GM18868 (cell line): ENCODE measurements at regions not wholly inside any gene's neighbourhood (a gene's known extent, or its start where the extent isn't known, plus 50 kb on each side); places are given as distances from the start of the nearest gene placed in this dataset.
"Not testable (repeated sequence)": the region's sequence is repeated elsewhere in the genome, so short reads cannot be mapped to it uniquely, and the experiment has no call there.

Source experiments
- ATAC-seq: cut with Tn5 transposase; IDR thresholded peaks from one replicate; pipeline ENCODE4 v1.9.1; 2021; ENCODE audit warnings: mild to moderate bottlenecking, moderate library complexity; ENCODE audit not compliant: unreplicated experiment

DNA sequence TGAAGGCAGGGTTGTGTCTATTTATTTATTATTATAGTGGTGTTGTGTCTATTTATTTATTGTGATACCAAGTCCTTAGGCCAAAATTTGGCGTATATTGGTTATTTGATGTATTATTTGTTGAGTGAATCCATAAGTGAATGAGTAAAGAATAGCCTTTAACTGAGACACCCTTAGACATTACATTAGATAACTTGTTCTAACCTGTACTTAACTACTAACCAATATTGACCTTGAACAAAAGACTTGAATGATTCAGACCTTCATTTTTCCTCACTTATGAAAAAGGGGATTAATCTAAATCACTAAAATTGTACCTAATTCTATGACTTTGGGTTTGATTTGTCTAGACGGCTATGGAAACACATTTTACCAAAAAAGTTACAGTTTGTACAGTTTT is 370.5 kb downstream of the JRKL start:
- ATAC-seq = no peak

DNA sequence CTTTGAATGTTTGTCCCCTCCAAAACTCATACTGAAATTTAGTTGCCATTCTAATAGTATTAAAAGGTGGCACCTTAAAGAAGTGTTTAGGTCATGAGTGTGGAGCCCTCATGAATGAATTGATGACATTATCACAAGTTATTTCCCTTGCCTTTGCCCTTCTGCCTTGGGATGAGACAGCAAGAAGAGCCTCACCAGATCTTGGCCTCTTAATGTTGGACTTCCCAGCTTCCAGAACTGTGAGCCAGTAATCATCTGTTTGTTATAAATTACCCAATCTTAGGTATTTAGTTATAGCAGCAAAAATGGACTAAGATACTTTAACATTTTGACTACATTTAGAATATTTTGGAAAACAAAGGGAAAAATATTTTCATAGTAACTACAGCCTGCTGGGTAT is 371.0 kb downstream of the JRKL start:
- ATAC-seq = no peak

DNA sequence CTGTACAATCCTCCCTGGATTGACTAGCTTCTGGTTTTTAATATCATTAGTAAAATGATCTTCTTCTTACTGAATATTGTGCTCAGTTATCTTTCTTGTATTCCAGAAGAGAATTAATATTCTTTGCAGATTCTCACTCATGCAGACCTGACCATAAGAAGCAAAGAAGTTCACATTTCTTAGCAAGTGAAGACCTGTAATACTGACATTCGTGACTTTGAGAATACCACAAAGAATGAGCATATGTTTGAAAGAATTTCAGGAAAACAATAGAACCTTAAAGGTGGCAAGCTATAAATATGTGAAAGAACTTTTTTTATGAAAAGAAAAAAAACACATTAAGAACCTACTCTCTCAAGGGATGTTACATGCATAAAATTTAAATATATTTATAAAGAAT is 371.6 kb downstream of the JRKL start:
- ATAC-seq = no peak

DNA sequence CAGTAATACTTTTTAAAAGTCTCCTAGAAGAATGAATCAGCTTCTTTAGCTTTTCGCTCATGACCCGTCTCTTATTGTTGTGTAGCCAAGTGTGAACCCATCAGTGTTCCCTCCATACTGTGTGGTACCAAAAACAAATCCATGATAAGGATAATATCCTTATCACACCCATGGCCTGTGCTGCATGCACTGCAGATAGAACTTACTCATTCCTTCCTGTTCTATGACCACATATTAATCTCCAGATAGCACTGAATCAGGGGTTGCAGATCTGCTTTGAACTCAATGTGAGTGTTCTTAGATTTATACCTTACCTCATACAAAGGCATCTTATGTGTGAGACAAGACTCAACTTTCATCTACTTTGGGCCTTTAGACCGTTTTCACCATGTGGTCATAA is 373.4 kb downstream of the JRKL start:
- no peak for ATAC-seq

DNA sequence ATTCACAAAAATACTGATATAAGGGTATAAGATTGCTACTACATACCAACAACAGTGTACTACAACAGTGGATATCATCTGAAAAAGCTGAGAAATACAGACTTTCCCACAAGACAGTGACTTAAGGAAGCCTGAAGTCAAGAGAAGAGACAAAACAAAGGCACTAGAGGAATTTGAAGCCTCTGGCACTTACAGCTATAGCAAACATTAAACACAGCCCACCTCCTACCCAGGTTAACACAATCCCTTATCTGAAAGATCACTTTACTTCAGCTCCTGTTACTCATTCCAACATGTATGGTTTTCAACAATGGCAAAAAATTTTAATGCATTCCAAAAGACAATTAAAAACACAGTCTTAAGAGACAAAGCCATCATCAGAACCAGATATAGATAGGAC is 388.5 kb downstream of the JRKL start:
- no peak for ATAC-seq

DNA sequence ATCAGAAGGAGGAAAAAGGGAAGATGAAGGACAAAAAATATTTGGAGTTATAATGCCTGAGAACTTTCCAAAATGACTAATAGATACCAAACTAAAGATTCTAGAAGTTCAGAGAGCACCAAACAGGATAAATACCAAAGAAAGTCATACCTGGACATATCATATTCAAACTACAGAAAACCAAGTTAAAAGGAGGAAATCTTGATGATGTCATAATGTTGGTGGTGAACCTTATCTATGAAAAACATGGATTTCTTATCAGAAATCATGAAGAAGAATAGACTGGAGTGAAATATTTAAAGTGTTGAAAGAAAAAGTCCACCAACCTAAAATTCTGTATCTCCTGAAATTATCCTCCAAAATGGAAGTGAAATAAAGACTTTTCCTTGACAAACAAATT is 389.2 kb downstream of the JRKL start:
- ATAC-seq = no peak

DNA sequence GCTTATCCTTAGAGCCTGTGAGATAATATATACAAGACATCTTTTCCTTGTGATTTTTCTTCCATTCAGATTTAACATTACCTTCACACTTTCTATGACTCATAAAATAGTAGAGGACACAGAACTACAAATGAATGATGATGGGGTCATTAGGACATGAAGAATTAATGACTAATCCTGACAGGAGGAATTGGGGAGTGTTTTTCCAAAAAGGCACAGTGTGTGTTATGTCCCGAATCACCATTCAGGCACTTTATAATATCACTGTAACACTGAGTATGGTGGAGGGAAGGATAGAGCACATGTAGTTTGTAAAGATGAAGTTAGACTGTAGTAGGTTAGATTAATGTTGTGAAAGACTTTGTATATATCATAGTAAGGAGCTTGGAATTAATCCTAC is 391.3 kb downstream of the JRKL start:
- ATAC-seq = no peak

DNA sequence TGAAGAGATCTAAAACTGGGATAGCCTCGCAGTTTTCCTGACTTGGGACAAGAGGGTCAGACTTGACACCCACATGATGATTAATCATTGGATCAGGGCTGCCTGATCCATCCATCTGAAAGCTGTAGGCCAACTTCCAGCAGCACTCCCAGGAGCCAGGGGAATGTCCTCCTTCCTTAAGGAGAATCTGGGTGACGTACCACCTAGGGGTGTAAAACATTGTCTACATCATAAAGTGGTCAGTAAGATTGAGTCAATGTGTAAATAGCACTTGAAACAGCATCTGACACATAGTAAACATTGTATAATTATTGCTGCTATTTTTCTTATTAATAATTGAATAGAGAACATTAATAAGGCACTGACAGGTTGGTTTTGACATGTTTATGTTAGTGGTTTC is 392.8 kb downstream of the JRKL start:
- no peak for ATAC-seq

DNA sequence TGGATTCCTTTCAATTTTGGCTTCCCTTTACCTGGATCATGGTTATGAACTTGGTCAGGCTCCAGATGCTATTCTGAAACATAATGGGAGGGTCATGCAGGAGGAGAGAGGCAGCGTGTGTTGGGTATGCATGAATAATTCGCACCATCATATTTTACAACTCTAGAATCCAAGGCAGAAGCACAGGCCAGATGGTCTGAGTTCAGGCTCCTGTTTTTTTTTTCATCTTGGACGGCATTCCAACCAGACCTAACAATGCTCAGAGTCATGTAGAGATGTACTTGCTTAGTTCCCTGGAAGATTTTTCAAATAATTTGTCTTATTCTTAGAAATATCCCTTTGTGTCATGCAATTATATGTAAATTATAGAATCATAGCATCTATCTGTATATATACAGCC is 393.5 kb downstream of the JRKL start:
- ATAC-seq = no peak

DNA sequence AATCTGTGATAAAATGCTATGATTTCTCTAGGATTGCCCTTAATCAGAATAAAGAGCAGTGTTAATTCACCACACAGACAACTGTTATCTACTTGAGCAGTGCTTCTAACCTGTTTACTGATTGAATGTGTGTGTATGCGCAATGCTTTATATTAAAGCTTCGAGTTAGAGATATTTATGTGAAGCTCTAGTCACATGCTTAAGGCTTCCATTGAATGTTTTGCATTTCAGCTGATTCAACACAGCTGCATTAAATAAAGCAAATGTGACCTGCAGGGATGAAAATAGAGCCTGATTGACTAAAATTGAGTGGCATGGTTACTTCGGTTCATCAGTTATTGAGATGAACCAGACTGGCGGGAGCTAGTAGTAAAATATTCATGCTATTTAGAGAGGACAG is 395.3 kb downstream of the JRKL start:
- no peak for ATAC-seq

DNA sequence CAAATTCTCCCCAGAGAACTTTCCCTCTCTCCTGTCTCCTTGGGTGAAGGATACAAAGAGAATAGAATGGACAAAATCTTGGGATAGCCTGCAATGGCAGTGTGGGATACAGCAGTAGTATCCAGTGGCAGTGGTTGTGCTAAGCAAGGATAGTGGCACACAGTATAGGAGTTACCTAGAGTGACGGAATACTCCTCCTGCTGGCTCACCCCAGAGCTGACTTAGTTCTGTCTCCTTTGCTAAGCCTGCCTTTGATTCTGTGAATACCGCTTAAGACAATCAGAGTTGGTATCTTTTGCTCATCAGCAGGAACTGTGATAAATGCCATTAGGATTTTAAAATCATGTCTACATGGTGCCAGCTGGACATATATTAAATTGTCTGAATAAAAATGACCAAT is 404.3 kb downstream of the JRKL start:
- ATAC-seq = no peak

DNA sequence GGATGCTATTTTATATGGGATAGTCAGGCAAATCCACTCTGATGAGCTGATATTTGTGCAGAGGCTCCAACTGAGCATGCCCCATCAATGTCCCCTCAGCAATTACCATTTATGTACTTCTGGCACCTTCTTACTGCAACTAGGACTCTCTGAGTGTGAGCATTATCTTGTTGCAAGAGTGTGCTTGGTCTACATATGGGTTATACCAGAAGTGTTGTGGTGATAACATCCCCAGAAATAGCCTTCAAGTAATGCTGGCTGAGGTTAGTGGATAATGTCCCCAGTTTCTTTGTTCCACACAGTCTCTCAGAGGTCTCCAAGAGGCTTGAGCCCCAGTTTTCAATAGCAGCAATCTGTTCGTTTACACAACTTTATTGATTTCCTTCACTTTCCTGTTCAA is 408.6 kb downstream of the JRKL start:
- ATAC-seq = no peak

DNA sequence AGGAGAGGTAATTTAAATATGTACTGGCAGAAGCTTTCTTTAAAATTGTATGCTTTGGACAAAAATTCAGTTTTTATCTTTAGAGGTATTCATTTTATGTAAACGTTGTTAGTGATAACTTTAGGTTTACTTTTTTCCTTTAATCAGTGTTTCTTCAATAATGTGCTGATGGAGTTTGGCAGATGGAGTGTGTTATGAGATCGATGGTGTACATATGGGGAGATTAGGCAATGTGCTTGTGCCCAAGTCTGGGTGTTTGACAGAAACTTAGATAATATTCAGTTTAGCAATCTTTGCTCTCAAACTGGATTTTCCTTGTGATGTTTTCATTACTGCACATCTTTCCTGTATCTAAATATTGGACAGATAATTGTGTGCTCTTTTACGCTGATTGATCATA is 425.4 kb downstream of the JRKL start:
- no peak for ATAC-seq

DNA sequence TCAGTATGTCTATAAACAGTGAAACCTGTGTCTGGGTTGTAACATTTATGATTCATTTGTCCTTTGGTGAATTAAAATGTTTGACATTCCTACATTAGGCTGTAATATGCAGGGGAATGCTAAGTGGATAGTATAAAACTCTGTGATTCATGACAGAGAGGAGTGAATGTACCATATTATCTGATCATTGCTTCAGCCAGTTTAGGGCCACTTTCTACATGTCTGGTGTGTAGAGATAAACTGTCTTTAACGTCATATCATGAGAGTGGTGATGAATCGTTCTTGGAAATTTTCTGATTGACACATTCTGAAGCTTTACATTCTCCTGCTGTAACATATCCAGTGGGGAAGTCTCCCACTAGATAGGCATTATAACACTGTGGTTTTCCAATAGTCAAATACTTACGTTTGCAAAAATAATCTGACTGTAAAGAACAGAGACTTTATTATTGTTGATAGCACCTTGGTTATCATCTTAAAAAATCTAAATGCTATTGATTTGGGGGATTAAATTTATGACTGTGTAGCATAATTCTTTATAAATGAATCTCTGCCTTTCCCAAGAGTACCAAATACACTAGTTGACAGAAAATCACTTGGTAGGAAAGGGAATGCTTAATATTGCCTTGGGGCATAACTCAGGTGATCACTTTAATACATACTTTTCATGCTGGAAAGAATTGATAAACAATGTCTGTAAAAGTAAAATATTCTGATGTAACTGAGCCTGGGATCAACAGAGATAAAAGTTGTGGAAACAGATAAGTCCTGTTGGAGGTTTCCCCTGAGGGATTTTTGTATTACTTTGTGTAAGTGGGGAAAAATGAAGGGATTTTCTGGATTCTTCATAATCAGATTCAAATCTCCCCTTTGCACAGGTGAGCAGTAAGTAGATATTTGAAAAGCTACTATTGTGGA is 427.9 kb downstream of the JRKL start:
- no peak for ATAC-seq

DNA sequence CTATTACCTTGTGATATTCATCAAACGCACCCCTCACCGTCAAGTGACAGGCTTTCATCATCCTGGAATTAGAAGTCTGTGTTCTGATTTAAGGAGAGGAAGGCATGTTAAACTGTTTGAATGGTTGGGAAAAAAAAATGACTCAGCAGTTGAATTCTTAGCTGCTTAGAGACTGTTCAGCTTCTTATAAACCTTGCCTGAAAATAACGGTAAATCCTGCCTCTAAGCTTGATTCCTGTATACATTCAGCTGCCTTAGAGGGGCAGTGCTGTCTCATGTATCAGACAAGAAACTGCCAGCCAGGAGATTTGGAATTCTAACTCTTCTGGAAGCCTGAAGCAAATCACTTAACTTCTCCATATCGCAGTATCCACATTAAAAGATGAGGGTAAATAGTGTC is 437.4 kb downstream of the JRKL start:
- no peak for ATAC-seq

DNA sequence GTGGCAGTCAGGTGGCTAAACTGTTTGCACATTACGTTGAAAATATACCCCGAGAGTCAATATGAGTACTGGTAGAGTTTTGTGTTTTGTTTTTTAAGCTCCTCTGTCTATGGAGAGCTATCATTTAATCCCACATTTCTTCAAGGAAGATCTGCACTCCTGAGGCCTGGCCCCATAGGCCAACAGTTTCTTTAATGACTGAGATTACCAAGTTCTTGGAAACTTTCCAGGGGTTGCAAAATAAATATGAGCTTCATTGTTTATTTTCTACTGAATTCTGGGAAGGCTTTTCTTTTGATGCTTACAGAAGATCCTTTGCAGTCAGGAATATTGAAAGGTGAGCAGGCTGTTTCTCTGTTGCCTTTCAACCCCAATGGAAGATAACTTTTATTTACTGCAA is 452.0 kb downstream of the JRKL start:
- ATAC-seq = no peak

DNA sequence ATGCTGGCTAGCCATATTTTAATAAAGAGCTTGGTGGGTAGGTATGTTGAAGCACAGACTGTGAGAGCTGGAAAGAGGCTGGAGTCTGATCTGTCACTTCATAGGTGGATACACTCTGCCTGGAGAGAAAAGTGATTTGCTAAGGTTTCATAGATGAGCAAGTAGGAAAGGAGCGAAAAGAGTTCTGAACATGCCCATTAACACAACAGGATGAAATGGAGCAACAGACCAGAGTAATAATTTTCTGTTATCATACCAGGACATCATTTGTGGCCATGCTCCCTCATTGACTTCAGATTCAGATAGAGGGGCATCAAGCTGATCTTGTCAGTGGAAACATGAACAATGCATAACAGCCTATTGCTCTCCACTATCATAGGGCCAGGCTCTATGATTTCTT is 452.9 kb downstream of the JRKL start:
- no peak for ATAC-seq

DNA sequence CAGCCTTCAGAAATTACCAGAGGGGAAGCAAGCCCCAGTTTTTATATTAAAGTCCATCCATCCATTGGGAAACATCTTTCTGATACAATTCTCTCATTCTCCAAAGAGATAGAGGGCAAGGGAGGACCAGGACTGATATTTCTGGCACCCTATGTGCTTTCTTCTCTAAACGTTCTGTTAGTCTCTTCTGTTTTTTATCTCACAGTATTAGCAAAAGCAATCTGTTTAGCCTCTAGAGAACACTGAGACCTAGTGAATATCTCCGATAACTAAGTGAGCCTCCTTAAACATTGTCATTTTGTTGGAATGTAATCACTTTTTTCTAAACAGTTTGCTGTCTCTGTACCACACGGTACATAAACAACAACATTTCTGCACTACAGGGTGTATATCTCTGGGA is 464.6 kb downstream of the JRKL start:
- no peak for ATAC-seq

DNA sequence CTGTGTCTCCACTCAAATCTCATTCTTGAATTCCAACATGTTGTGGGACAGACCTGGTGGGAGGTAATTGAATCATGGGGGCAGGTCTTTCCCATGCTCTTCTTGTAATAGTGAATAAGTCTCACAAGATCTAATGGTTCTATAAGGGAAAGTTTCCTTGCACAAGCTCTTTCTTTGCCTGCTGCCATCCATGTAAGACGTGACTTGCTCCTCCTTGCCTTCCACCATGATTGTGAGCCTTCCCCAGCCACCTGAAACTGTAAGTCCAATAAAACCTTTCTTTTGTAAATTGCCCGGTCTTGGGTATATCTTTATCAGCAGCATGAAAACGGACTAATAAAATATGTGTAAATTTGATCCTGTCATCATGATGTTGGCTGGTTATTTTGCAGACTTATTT is 471.9 kb downstream of the JRKL start:
- not testable (repeated sequence) for ATAC-seq

DNA sequence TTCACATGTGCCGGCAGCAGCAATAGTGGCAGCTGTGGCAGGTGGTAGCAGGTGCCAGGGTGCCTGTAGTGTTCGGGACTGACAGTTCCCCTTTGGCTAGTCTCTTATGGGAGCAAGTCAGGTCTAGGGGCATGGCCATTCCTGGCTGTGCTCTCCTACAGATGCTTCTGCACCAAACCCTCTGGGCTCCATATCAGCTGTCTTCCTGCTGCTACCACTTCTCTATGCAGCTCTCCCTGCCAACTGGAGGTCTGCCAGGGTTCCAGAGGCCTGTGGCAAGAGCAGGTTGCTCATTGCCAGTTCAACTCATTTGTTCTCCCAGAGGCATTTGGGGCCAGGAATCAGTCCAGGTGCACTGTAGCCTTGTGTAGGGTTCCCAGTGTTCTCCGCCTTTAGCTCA is 473.7 kb downstream of the JRKL start:
- no peak for ATAC-seq

DNA sequence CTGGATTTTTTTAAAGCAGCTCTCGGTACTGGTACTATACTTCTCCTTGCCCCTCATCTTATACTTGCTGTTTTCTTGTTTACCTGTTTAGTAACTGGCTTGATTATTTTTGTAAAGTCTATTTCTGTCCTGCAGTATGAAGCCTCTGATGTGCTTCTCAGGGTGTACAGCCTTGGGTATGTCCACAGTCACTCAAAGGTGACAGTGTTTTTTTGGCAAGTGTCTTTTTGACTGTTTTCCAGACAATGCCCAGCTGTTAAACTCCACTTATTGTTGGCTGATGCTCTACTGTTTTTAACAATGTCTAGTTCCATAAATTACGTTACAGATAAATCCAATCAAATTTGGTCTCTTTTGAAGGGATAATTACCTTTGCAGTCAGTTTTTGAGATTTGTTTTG is 475.2 kb downstream of the JRKL start:
- no peak for ATAC-seq

DNA sequence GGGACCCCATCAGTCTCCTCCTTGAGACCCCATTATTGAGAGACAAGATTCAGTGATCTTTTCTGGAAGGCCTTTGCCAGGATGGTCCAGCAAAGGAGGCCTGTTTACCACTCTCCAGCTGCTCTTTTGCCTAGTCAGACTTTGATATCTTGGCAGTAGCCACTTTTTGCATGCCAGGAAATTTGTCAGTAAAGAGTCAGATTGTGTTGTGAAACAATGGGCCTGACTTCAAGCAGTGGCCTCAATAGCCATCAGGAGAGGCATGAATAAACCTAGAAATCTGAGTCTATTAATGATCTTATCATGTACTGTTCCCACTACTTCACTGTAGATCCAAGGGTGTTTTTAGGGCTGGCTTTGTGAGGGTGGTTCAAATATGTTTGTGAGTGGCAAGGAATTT is 479.4 kb downstream of the JRKL start:
- no peak for ATAC-seq

DNA sequence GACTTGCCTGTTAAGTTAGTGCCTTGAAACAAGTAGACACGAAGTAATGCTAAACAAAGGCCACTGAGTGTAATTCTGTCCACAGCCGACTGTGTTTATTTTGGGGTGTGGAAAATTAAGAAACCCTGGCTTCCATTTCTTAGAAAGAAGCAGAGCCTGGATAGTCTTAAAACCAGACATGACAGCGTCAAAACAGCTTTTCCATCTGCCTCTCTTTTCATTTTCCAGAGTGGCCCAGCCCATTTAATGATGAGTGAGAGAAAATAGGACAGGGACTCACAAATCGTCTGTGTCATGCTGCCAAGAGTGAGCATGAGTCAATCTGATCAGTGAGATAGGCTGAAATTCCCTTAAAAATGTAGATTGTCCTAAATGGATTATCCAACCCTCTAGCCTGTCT is 485.9 kb downstream of the JRKL start:
- no peak for ATAC-seq
